ENCODE measurements at regions not wholly inside any gene's neighbourhood (a gene's known extent, or its start where the extent isn't known, plus 50 kb on each side); places are given as distances from the start of the nearest gene placed in this dataset.
"Not testable (repeated sequence)": the region's sequence is repeated elsewhere in the genome, so short reads cannot be mapped to it uniquely, and the experiment has no call there.

DNA sequence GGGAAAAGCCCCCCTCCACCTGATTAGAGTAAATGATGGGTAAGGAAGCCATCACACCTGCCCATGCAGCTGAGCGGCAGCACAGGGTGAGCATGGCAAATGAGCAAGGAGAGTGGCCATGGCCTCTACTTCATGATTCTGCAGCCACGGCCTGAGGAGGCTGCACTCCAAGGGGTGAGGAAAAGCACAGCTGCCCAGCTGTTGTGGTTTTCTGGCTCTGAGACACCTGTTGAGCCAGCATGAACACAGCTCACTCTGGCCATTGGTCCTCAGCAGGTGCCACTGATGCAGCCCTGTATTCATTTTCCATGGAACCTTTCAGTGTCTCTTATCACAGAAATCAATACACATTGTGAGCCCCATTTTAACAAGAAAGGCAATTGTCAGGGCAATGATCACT lies 707.2 kb downstream of the AACS start:
- DNase-seq (ENCODE audit: low read depth, low spot score): no peak

DNA sequence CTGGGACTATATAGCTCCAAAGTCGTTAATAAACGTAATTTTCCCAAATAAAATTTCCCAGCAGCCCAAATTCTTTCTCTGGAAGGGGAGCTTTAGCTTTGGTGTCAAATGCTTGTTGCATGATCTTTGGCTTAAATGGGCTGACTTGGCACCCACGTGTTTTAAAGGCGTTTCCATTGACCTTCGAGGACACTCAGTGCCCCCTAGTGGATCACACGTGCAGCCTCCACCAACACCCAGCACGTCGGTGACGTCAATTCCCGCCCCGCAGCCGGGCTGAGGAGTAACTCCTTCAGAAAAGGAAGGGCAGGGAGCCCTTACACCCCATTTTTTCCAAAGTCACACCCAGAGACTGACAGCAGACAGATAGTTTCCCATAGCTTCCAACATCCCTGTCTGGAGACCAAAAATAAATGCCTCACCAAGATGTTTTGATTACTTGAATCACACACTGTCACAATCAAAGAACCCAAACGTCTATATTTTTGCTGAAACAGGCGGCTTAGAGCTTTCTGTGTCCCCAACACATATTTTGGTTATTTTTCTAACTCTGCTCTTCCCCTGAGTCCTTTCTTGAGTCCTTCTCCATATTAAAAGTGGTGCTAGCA lies 707.9 kb downstream of the AACS start:
- no peak for DNase-seq (ENCODE audit: low read depth, low spot score)

DNA sequence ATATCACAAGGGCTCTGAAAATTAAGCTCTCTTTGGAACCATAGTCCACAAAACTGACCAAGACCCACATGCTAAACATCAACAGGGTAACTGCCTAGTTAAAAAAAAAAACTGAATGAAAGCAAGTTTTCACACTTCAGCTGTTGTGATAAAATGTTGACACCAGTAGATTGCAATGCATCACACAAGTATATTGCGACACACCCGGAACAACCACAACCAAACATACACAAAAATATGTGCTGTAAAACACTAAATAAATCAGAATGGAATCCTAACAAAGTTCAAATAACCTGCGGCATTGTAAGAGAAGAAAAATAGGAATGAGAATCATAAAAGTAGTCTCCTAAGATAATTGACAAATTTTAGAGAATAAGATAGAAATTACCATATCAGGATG lies 710.3 kb downstream of the AACS start:
- no peak for DNase-seq (ENCODE audit: low read depth, low spot score)

GRCh38 chr12:125776212-125776611 lies 711.0 kb downstream of the AACS start:
- DNase-seq (ENCODE audit: low read depth, low spot score): no peak

DNA sequence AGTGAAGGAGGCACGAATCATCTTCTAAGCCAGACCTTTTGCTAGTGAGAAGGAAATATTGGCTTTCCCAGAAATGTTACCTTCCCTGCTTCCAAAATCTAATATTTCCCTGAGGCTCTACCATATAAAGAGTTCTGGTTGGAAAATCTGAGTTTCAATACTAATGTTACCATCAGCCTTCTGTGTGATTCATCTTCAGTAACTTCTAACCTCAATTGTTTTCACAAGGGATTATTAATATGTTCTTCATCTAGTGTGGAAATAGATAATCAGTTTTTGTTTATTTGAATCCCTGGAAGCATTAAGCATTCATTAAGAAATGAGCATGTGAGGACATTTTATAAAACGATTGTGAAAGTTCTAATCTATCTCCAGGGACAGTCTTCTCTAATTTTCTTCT lies 720.9 kb downstream of the AACS start:
- no peak for DNase-seq (ENCODE audit: low read depth, low spot score)

DNA sequence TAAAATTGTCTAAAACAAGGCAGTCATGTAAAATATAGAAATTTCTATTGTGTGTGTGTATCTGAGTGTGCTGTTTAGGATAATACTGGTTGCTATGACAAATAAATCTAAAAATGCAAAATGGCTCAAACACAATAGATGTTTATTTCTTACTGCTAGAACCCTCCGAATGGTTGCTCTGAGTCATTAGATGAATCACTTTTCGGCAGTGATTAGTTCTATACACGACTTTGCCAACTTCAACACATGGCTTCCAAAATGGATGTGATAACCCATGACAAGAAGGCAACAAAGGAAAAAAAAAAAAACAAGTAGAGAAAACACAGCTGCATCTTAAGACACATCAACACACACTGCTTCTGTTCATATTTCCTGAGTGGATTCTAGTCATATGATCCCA lies 729.2 kb downstream of the AACS start:
- DNase-seq (ENCODE audit: low read depth, low spot score): no peak

GRCh38 chr12:125797421-125798175 lies 732.4 kb downstream of the AACS start:
- no peak for DNase-seq (ENCODE audit: low read depth, low spot score)

DNA sequence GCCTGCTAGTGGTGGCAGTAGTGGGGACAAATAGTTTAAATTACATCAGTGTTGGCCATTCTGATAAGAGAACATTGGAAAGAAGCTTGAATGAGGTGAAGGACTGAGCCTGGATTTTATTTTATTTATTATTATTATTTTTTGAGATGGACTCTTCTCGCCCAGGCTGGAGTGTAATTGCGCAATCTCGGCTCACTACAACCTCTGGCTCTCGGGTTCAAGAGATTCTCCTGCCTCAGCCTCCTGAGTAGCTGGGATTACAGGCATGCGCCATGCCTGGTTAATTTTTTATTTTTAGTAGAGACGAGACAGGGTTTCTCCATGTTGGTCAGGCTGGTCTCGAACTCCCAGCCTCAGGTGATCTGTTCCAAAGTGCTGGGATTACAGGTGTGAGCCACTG lies 739.4 kb downstream of the AACS start:
- no peak for DNase-seq (ENCODE audit: low read depth, low spot score)

- DNase-seq (ENCODE audit: low read depth, low spot score): no peak
Measured at GRCh38 chr12:125824276-125824675, 759.0 kb downstream of the AACS start.

DNA sequence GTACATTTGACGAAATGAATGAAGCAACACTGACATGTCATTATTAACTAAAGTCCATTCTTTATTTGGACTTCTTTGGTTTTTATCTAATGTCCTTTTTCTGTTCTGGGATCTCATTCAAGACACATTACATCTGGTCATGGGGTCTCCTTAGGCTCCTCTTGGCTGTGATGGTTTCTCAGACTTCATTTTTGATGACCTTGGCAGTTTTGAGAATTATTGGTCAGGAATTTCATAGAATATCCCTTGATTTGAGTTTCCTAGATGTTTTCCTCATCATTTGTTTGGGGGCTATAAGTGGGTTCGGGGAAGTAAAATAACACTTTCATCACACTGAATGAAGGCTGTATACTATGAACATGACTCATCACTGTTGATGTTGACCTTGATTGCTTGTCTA lies 770.6 kb downstream of the AACS start:
- no peak for DNase-seq (ENCODE audit: low read depth, low spot score)

GRCh38 chr12:125836647-125837046 lies 771.4 kb downstream of the AACS start:
- DNase-seq (ENCODE audit: low read depth, low spot score): no peak

GRCh38 chr12:125841332-125841731 lies 776.1 kb downstream of the AACS start:
- no peak for DNase-seq (ENCODE audit: low read depth, low spot score)

DNA sequence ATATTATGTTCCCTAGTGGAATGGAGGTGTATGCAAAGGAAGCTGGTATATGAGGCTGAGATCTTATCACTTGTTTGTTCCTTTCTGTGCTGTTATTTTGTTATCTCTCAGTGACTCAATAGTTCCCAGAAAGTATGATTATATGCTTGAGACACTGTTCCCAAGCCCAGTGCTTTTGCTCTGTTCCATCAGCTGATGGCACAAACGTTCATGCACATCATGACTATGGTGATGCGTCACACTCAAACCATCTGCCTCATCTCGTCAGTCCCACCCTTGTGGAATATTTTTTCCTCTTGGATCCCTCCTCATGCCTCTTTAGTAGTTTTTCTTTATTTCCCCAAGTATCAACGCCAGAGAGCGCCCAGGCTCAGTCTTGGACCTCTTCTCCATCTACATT lies 786.9 kb downstream of the AACS start:
- no peak for DNase-seq (ENCODE audit: low read depth, low spot score)

DNA sequence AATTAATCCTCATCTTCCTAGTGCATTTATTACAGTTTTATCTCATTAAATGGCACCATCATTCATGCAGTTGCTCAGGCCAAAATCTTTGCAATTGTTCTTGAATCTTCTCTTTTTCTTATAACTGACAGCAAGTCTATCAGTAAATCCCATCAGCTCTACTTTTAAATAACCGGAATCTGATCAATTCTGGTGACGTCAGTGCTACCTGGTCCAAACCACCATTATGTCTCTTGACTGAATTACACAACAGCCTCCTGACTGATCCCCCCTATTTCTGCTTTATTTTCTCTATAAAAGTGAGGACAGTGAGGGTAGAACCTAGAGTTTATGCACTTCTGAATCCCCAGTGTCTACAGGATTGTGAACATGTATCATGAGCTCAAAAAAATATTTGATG lies 787.4 kb downstream of the AACS start:
- no peak for DNase-seq (ENCODE audit: low read depth, low spot score)

DNA sequence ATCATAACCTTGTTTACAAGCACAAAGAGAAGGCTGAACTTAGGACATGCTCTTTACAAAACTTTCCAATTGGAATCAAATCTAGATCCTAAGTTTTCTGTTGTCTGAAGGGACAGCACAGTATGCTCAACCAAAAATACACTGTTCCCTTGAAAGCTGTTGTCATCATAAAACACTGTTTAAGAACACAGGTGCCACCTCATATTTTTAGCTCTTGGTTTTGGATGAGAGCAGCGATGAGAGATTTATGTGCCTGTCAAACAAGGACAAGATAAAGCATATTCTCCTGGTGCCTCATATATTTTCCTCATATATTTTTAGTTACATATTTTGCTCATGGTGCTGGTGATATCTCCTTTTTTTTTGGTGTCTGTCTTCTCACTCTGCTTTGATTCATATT lies 788.4 kb downstream of the AACS start:
- DNase-seq (ENCODE audit: low read depth, low spot score): no peak

DNA sequence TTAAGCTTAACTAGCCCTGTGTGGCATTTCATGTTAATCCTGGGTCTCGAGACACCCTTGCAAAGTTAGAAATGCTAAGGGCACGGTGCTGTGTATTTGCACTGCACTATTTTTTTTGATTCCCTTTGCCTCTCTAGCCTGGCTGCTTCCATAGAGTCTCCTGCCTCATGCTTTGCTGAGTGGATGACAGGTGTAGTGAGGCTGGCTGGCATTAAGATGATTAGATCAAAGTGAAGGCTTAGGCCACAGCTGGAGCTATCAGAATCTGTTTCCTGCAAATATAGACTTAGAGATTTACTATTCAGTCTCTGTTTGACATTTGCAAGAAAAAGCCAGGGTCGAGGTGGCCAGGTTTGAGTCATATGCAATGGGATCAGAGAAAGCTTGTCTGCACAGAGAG lies 791.1 kb downstream of the AACS start:
- no peak for DNase-seq (ENCODE audit: low read depth, low spot score)

DNA sequence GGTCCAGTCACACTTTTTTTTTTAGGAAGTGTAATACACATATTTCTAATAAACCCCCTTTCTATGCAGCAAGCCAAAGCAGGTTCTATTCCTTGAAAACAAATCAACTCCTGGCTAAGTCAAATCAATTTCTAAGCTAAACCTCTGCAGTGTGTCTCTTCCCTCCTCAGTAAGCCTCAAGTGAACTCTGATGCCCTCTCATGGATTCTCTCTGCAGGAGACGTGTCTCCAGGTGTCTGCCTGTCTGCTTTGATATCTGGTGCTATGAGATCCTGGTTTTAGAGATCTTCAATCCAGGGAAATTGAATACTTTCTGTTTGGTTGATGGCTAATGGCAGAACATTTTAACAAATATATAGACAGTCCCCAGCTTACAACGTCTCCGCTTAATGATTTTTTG lies 791.7 kb downstream of the AACS start:
- no peak for DNase-seq (ENCODE audit: low read depth, low spot score)

GRCh38 chr12:125860672-125861288 lies 795.5 kb downstream of the AACS start:
- no peak for DNase-seq (ENCODE audit: low read depth, low spot score)

- no peak for DNase-seq (ENCODE audit: low read depth, low spot score)
Measured at GRCh38 chr12:125861299-125862281, 796.4 kb downstream of the AACS start.

DNA sequence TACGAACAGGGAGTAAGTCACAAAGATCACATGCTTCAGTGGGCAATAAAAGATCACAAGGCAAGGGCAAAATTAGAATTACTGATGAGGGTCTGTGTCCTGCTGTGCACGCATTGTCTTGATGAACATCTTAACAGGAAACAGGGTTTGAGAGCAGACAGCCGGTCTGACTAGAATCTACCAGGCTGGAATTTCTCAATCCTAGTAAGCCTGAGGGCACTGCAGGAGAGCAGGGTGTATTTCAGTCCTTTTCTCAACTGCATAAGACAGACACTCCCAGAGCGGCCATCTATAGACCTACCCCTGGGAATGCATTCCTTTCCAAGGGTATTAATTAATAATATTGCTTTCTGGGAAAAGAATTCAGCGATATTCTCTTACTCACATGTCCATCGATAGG lies 800.0 kb downstream of the AACS start:
- not testable (repeated sequence) for DNase-seq (ENCODE audit: low read depth, low spot score)

GRCh38 chr12:125871811-125872594 lies 806.8 kb downstream of the AACS start:
- DNase-seq (ENCODE audit: low read depth, low spot score): no peak
